GM12892 (cell line): ENCODE measurements at regions not wholly inside any gene's neighbourhood (a gene's known extent, or its start where the extent isn't known, plus 50 kb on each side); places are given as distances from the start of the nearest gene placed in this dataset.

Experiments used
- POLR2A ChIP-seq: IDR thresholded peaks from 2 replicates; pipeline ENCODE4 v1.6.1; 2011; ENCODE audit warnings: low read depth, low read length, control low read depth
- POLR2AphosphoS5 ChIP-seq: IDR thresholded peaks from 2 replicates; pipeline ENCODE4 v1.6.1; 2011; ENCODE audit warnings: low read depth, low read length, control low read depth
- TAF1 ChIP-seq: IDR thresholded peaks from 2 replicates; pipeline ENCODE4 v1.6.1; 2011; ENCODE audit warnings: low read depth, mild to moderate bottlenecking, control low read depth, low read length, borderline replicate concordance

- TF ChIP-seq POLR2A (no peak), POLR2AphosphoS5 (no peak), TAF1 (no peak)
Measured at GRCh38 chr18:10231220-10231619, 223.2 kb upstream of the APCDD1 start.
